CD14-positive monocyte (primary cell): ENCODE measurements at regions not wholly inside any gene's neighbourhood (a gene's known extent, or its start where the extent isn't known, plus 50 kb on each side); places are given as distances from the start of the nearest gene placed in this dataset.

Experiments used
- DNase-seq, 3 donors: peaks; one replicate each; pipeline ENCODE4 v3.0.0-alpha.2; 2011 to 2022
- H2AFZ ChIP-seq: 2 replicates; pipeline ENCODE4 v1.6.0; 2012; ENCODE audit warnings: mild to moderate bottlenecking, low read depth, low read length, inconsistent platforms; ENCODE audit not compliant: insufficient read depth, poor library complexity, severe bottlenecking
- H3K27ac ChIP-seq, 2 donors: 1 replicate in 1 of 2; 2 replicates in 1 of 2; pipeline ENCODE4 v1.5.1; 2012 to 2013; ENCODE audit warnings: low read length in 2 of 2, control low read depth in 1 of 2, inconsistent platforms in 1 of 2, low read depth in 1 of 2, mild to moderate bottlenecking in 1 of 2
- H3K27me3 ChIP-seq, 2 donors: one replicate each; pipeline versions ENCODE4 v1.6.0 to v1.6.1; 2011 to 2013; ENCODE audit warnings: low read length in 2 of 2; ENCODE audit not compliant: control insufficient read depth in 2 of 2, insufficient read depth in 2 of 2
- H3K36me3 ChIP-seq, 2 donors: replicated peaks in 1 of 2; 1 replicate in 1 of 2; 2 replicates in 1 of 2; pipeline versions ENCODE4 v1.5.1 to v1.6.1; 2012 to 2013; ENCODE audit warnings: low read length in 2 of 2, control low read depth in 1 of 2, inconsistent platforms in 1 of 2, mild to moderate bottlenecking in 1 of 2; ENCODE audit not compliant: insufficient read depth in 2 of 2, control insufficient read depth in 1 of 2
- H3K4me1 ChIP-seq, 2 donors: 1 replicate in 1 of 2; 2 replicates in 1 of 2; pipeline versions ENCODE4 v1.5.1 to v1.6.1; 2012 to 2013; ENCODE audit warnings: low read length in 2 of 2, control low read depth in 1 of 2, inconsistent platforms in 1 of 2, mild to moderate bottlenecking in 1 of 2, moderate library complexity in 1 of 2; ENCODE audit not compliant: insufficient read depth in 2 of 2, control insufficient read depth in 1 of 2
- H3K4me2 ChIP-seq: replicated peaks from 2 replicates; pipeline ENCODE3; 2012; ENCODE audit warnings: low read length, moderate library complexity, mild to moderate bottlenecking; ENCODE audit not compliant: poor library complexity, severe bottlenecking; ENCODE audit errors: extremely low read depth
- H3K4me3 ChIP-seq, 3 experiments: fragments of 200-600 bp in 1 of 3; sonication (generic) in 1 of 3; replicated peaks in 1 of 3; 1 replicate in 2 of 3; 2 replicates in 1 of 3; pipeline ENCODE4 v1.5.1; 2011 to 2013; ENCODE audit warnings: low read length in 3 of 3, mild to moderate bottlenecking in 3 of 3, control low read depth in 2 of 3, low read depth in 2 of 3, inconsistent platforms in 1 of 3, moderate library complexity in 1 of 3
- H3K79me2 ChIP-seq: 2 replicates; pipeline ENCODE4 v1.6.0; 2012; ENCODE audit warnings: mild to moderate bottlenecking, control low read depth, inconsistent platforms, low read length, moderate library complexity; ENCODE audit not compliant: insufficient read depth
- H3K9ac ChIP-seq: 2 replicates; pipeline ENCODE4 v1.6.0; 2017; ENCODE audit warnings: low read length, mild to moderate bottlenecking; ENCODE audit not compliant: insufficient read depth, poor library complexity, severe bottlenecking
- H3K9me3 ChIP-seq, 2 donors: replicated peaks in 1 of 2; 1 replicate in 1 of 2; 2 replicates in 1 of 2; pipeline versions ENCODE4 v1.5.1 to v1.6.1; 2012 to 2013; ENCODE audit warnings: low read length in 2 of 2, control low read depth in 1 of 2; ENCODE audit not compliant: control insufficient read depth in 1 of 2, insufficient read depth in 1 of 2
- H4K20me1 ChIP-seq: 2 replicates; pipeline ENCODE4 v1.6.0; 2012; ENCODE audit warnings: mild to moderate bottlenecking, low read length, control low read depth, moderate library complexity; ENCODE audit not compliant: insufficient read depth
- H3K27ac Mint-ChIP-seq, 7 donors: one replicate each; pipeline ENCODE4 v1.8.0; 2020; ENCODE audit warnings: mild to moderate bottlenecking in 7 of 7, mixed read lengths in 7 of 7, moderate library complexity in 6 of 7, inconsistent platforms in 2 of 7
- H3K27me3 Mint-ChIP-seq, 3 donors: one replicate each; pipeline ENCODE4 v1.8.0; 2021 to 2022; ENCODE audit warnings: low read depth in 3 of 3, mild to moderate bottlenecking in 3 of 3, mixed read lengths in 3 of 3, moderate library complexity in 3 of 3, inconsistent platforms in 1 of 3
- H3K36me3 Mint-ChIP-seq, 2 donors: one replicate each; pipeline ENCODE4 v1.8.0; 2020; ENCODE audit warnings: mixed read lengths in 2 of 2, inconsistent platforms in 1 of 2, mild to moderate bottlenecking in 1 of 2
- H3K4me1 Mint-ChIP-seq: one replicate; pipeline ENCODE4 v1.8.0; 2020; ENCODE audit warnings: mild to moderate bottlenecking, mixed read lengths
- H3K4me3 Mint-ChIP-seq, 2 donors: one replicate each; pipeline ENCODE4 v1.8.0; 2020; ENCODE audit warnings: mild to moderate bottlenecking in 2 of 2, mixed read lengths in 2 of 2, moderate library complexity in 1 of 2
- H3K9me3 Mint-ChIP-seq, 7 donors: one replicate each; pipeline ENCODE4 v1.8.0; 2020 to 2022; ENCODE audit warnings: mixed read lengths in 7 of 7, mild to moderate bottlenecking in 6 of 7, moderate library complexity in 6 of 7, inconsistent platforms in 2 of 7
- WGBS: methylation state at CpG from one replicate; pipeline ENCODE4 v1.1.5; 2013; ENCODE audit warnings: missing lambda C conversion rate; ENCODE audit not compliant: insufficient coverage; 5-methylcytosine and 5-hydroxymethylcytosine counted together
- intact Hi-C, 2 donors: fragments of 100-400 bp; cut with micrococcal nuclease; formaldehyde crosslinking; loops; one replicate each; pipeline versions ENCODE4 v1.15.0 to v1.15.1; 2023
- TF ChIP-seq, protein P1 (sequence below): fragments of 200-600 bp; IDR thresholded peaks from one replicate; pipeline ENCODE4 v1.8.0; 2022; ENCODE audit warnings: antibody characterized with exemption, mild to moderate bottlenecking

- no peak overlapping the region for H2AFZ ChIP-seq
- no peak overlapping the region for H3K9ac ChIP-seq
- peaks cover 0 to 9% (median 2%) of the 10 kb centered on the region in 7 donors for H3K9me3 Mint-ChIP-seq
- H3K27me3 ChIP-seq: no peaks in the 10 kb centered on the region
- H4K20me1 ChIP-seq: no peaks in the 10 kb centered on the region
- TF ChIP-seq, protein P1, sequence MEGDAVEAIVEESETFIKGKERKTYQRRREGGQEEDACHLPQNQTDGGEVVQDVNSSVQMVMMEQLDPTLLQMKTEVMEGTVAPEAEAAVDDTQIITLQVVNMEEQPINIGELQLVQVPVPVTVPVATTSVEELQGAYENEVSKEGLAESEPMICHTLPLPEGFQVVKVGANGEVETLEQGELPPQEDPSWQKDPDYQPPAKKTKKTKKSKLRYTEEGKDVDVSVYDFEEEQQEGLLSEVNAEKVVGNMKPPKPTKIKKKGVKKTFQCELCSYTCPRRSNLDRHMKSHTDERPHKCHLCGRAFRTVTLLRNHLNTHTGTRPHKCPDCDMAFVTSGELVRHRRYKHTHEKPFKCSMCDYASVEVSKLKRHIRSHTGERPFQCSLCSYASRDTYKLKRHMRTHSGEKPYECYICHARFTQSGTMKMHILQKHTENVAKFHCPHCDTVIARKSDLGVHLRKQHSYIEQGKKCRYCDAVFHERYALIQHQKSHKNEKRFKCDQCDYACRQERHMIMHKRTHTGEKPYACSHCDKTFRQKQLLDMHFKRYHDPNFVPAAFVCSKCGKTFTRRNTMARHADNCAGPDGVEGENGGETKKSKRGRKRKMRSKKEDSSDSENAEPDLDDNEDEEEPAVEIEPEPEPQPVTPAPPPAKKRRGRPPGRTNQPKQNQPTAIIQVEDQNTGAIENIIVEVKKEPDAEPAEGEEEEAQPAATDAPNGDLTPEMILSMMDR: no peak
- H3K4me1 ChIP-seq: no peaks in the 10 kb centered on the region
- WGBS: no CpG with 5 or more reads among the region's 2 CpGs
- no peaks in the 10 kb centered on the region for H3K4me1 Mint-ChIP-seq
- no peaks in the 10 kb centered on the region for H3K9me3 ChIP-seq
- no peak overlapping the region for H3K4me3 ChIP-seq
- no peaks in the 10 kb centered on the region for H3K36me3 ChIP-seq
- H3K4me3 Mint-ChIP-seq: no peak overlapping the region
- no peak overlapping the region for H3K27ac ChIP-seq
- no peak overlapping the region for H3K27ac Mint-ChIP-seq
- no peak for DNase-seq
- H3K4me2 ChIP-seq: no peak overlapping the region
- H3K79me2 ChIP-seq: no peaks in the 10 kb centered on the region
- intact Hi-C loops: no loop called here
- H3K27me3 Mint-ChIP-seq: no peaks in the 10 kb centered on the region
- no peaks in the 10 kb centered on the region for H3K36me3 Mint-ChIP-seq
Observed at GRCh38 chr10:64753516-64753915, 1232.3 kb downstream of the REEP3 start.

DNA sequence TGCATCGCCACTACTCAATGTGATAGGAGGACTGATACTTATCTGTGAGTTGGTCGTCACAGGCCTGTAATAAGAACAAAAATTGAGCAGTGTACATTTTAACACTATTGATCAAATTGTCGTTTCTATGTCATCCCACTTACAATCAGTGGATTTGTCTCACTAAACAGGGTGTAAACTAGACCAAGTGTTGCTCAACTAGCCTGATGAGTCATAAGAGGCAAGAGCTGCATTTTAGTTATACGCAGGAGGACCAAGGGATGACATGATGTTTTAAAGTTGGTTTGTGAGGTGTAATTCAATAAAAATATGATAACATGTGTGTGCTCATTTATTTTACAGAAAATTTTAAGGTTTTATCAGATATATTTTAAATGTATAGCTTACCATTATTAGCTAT lies 1239.2 kb downstream of the REEP3 start:
- H3K79me2 ChIP-seq: no peaks in the 10 kb centered on the region
- no peaks in the 10 kb centered on the region for H3K36me3 ChIP-seq
- WGBS: no CpG with 5 or more reads among the region's 4 CpGs
- intact Hi-C loops: no loop called here
- H3K4me3 Mint-ChIP-seq: no peak overlapping the region
- no peak overlapping the region for H3K9ac ChIP-seq
- H3K27ac ChIP-seq: no peak overlapping the region
- TF ChIP-seq, protein P1: no peak
- no peaks in the 10 kb centered on the region for H3K36me3 Mint-ChIP-seq
- no peaks in the 10 kb centered on the region for H3K9me3 ChIP-seq
- peaks cover 0 to 1% (median 0%) of the 10 kb centered on the region in 3 donors for H3K27me3 Mint-ChIP-seq
- H3K27ac Mint-ChIP-seq: no peak overlapping the region
- DNase-seq: no peak
- H2AFZ ChIP-seq: no peak overlapping the region
- H3K4me2 ChIP-seq: no peak overlapping the region
- no peak overlapping the region for H3K4me3 ChIP-seq
- no peaks in the 10 kb centered on the region for H3K4me1 Mint-ChIP-seq
- H3K9me3 Mint-ChIP-seq: peaks cover 0 to 3% (median 0%) of the 10 kb centered on the region in 7 donors
- no peaks in the 10 kb centered on the region for H3K27me3 ChIP-seq
- H3K4me1 ChIP-seq: no peaks in the 10 kb centered on the region
- H4K20me1 ChIP-seq: no peaks in the 10 kb centered on the region
